ENCODE measurements at regions not wholly inside any gene's neighbourhood (a gene's known extent, or its start where the extent isn't known, plus 50 kb on each side); places are given as distances from the start of the nearest gene placed in this dataset.

DNA sequence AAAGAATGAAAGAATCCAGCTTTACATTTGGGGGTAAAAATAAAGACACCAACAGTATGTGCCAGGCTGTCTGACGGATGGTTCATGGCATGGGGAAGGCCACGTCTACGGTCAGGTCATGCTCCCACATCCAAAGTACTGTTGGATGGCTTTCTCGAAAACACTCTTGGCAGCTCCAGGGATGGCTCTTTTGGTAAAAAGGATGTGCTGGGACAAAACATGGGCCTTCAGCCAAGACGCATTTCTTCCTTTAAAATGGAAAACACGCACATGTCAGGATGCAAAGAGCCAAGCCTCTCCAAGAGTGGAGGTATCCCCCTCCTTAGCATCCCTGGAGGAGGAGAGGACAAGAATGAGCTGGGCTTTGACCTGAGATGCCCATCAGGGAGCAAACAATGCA is 376.5 kb upstream of the KLHL29 start:
- TF ChIP-seq, protein P1, sequence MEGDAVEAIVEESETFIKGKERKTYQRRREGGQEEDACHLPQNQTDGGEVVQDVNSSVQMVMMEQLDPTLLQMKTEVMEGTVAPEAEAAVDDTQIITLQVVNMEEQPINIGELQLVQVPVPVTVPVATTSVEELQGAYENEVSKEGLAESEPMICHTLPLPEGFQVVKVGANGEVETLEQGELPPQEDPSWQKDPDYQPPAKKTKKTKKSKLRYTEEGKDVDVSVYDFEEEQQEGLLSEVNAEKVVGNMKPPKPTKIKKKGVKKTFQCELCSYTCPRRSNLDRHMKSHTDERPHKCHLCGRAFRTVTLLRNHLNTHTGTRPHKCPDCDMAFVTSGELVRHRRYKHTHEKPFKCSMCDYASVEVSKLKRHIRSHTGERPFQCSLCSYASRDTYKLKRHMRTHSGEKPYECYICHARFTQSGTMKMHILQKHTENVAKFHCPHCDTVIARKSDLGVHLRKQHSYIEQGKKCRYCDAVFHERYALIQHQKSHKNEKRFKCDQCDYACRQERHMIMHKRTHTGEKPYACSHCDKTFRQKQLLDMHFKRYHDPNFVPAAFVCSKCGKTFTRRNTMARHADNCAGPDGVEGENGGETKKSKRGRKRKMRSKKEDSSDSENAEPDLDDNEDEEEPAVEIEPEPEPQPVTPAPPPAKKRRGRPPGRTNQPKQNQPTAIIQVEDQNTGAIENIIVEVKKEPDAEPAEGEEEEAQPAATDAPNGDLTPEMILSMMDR (tag by site-specific recombination; IDR thresholded peaks at IDR 0.05) = no peak
- no peak for TF ChIP-seq BCL11B (tag by site-specific recombination; IDR thresholded peaks at IDR 0.05; ENCODE audit: low read depth)
- TF ChIP-seq YY1 (tag by site-specific recombination; IDR thresholded peaks at IDR 0.05) = no peak
- no peak for TF ChIP-seq RBAK (tag by site-specific recombination; IDR thresholded peaks at IDR 0.05)
- TF ChIP-seq ZNF561 (tag by site-specific recombination; IDR thresholded peaks at IDR 0.05; ENCODE audit: borderline replicate concordance) = no peak
- TF ChIP-seq ZNF776 (tag by site-specific recombination; IDR thresholded peaks at IDR 0.05; ENCODE audit: borderline replicate concordance) = no peak
- TF ChIP-seq ZNF214 (tag by site-specific recombination; IDR thresholded peaks at IDR 0.05; ENCODE audit: borderline replicate concordance) = no peak
- no peak for TF ChIP-seq ZNF510 (tag by site-specific recombination; IDR thresholded peaks at IDR 0.05; ENCODE audit: insufficient replicate concordance)
- no peak for TF ChIP-seq ZBTB21 (tag by site-specific recombination; IDR thresholded peaks at IDR 0.05)
- TF ChIP-seq, protein P2, sequence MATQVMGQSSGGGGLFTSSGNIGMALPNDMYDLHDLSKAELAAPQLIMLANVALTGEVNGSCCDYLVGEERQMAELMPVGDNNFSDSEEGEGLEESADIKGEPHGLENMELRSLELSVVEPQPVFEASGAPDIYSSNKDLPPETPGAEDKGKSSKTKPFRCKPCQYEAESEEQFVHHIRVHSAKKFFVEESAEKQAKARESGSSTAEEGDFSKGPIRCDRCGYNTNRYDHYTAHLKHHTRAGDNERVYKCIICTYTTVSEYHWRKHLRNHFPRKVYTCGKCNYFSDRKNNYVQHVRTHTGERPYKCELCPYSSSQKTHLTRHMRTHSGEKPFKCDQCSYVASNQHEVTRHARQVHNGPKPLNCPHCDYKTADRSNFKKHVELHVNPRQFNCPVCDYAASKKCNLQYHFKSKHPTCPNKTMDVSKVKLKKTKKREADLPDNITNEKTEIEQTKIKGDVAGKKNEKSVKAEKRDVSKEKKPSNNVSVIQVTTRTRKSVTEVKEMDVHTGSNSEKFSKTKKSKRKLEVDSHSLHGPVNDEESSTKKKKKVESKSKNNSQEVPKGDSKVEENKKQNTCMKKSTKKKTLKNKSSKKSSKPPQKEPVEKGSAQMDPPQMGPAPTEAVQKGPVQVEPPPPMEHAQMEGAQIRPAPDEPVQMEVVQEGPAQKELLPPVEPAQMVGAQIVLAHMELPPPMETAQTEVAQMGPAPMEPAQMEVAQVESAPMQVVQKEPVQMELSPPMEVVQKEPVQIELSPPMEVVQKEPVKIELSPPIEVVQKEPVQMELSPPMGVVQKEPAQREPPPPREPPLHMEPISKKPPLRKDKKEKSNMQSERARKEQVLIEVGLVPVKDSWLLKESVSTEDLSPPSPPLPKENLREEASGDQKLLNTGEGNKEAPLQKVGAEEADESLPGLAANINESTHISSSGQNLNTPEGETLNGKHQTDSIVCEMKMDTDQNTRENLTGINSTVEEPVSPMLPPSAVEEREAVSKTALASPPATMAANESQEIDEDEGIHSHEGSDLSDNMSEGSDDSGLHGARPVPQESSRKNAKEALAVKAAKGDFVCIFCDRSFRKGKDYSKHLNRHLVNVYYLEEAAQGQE (tag by site-specific recombination; IDR thresholded peaks at IDR 0.05) = no peak
- TF ChIP-seq SCRT1 (tag by site-specific recombination; IDR thresholded peaks at IDR 0.05; ENCODE audit: borderline replicate concordance) = no peak
- no peak for TF ChIP-seq ZNF121 (tag by site-specific recombination; IDR thresholded peaks at IDR 0.05)

All from HEK293 (cell line).